ENCODE measurements at regions not wholly inside any gene's neighbourhood (a gene's known extent, or its start where the extent isn't known, plus 50 kb on each side); places are given as distances from the start of the nearest gene placed in this dataset.

- H3K9ac ChIP-seq (ENCODE audit: low read depth, low read length): no peak overlapping the region
- H3K36me3 ChIP-seq (ENCODE audit: insufficient read depth, low read depth, low read length): no peaks in the 10 kb centered on the region
- no peak overlapping the region for H3K27ac ChIP-seq (ENCODE audit: low read length)
- H3K4me1 ChIP-seq (ENCODE audit: insufficient read depth, low read length): no peaks in the 10 kb centered on the region
- no peaks in the 10 kb centered on the region for H3K27me3 ChIP-seq (ENCODE audit: insufficient read depth, low read length)
- no peaks in the 10 kb centered on the region for H3K9me3 ChIP-seq (ENCODE audit: insufficient read depth, low read depth, low read length)
- H3K4me3 ChIP-seq (ENCODE audit: low read length): no peak overlapping the region
Measured at GRCh38 chr3:162348912-162349311, 852.3 kb downstream of the OTOL1 start.

DNA sequence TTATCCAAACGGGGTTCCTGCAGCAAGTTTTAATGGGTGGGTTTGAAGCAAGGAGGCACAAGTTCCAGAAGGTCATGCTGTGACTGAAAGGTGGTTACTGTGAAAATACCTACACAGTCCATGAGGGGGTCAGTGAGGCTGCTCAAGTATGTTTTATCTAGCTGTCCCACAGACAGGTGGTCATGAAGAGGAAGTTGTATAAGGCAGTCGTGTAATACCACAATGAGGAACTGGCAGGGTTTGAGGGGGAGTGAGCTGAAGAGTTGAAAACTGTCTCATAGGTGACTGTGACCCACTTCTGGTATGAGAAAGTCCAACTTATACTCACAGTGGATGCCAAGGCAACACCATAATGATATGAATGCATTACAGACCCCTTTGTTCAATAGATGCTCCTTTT is 856.8 kb downstream of the OTOL1 start:
- H3K36me3 ChIP-seq (ENCODE audit: insufficient read depth, low read depth, low read length): no peaks in the 10 kb centered on the region
- H3K9ac ChIP-seq (ENCODE audit: low read depth, low read length): no peak overlapping the region
- H3K4me3 ChIP-seq (ENCODE audit: low read length): no peak overlapping the region
- H3K27ac ChIP-seq (ENCODE audit: low read length): no peak overlapping the region
- no peaks in the 10 kb centered on the region for H3K9me3 ChIP-seq (ENCODE audit: insufficient read depth, low read depth, low read length)
- no peaks in the 10 kb centered on the region for H3K4me1 ChIP-seq (ENCODE audit: insufficient read depth, low read length)
- H3K27me3 ChIP-seq (ENCODE audit: insufficient read depth, low read length): no peaks in the 10 kb centered on the region

GRCh38 chr3:162354356-162354755 is 857.7 kb downstream of the OTOL1 start:
- Histone ChIP-seq H3K4me1 (ENCODE audit: insufficient read depth, low read length) (no peaks in the 10 kb centered on the region), H3K27me3 (ENCODE audit: insufficient read depth, low read length) (no peaks in the 10 kb centered on the region), H3K36me3 (ENCODE audit: insufficient read depth, low read depth, low read length) (no peaks in the 10 kb centered on the region), H3K27ac (ENCODE audit: low read length) (no peak overlapping the region), H3K9me3 (ENCODE audit: insufficient read depth, low read depth, low read length) (no peaks in the 10 kb centered on the region), H3K4me3 (ENCODE audit: low read length) (no peak overlapping the region), H3K9ac (ENCODE audit: low read depth, low read length) (no peak overlapping the region)

- peaks cover 5% of the 10 kb centered on the region; the same call in 1 of the 2 replicates for H3K4me1 ChIP-seq (ENCODE audit: insufficient read depth, low read length)
- no peaks in the 10 kb centered on the region for H3K27me3 ChIP-seq (ENCODE audit: insufficient read depth, low read length)
- H3K36me3 ChIP-seq (ENCODE audit: insufficient read depth, low read depth, low read length): no peaks in the 10 kb centered on the region
- no peak overlapping the region for H3K4me3 ChIP-seq (ENCODE audit: low read length)
- H3K9me3 ChIP-seq (ENCODE audit: insufficient read depth, low read depth, low read length): no peaks in the 10 kb centered on the region
- H3K9ac ChIP-seq (ENCODE audit: low read depth, low read length): no peak overlapping the region
- H3K27ac ChIP-seq (ENCODE audit: low read length): no peak overlapping the region
Measured at GRCh38 chr3:162365066-162365719, 868.6 kb downstream of the OTOL1 start.

DNA sequence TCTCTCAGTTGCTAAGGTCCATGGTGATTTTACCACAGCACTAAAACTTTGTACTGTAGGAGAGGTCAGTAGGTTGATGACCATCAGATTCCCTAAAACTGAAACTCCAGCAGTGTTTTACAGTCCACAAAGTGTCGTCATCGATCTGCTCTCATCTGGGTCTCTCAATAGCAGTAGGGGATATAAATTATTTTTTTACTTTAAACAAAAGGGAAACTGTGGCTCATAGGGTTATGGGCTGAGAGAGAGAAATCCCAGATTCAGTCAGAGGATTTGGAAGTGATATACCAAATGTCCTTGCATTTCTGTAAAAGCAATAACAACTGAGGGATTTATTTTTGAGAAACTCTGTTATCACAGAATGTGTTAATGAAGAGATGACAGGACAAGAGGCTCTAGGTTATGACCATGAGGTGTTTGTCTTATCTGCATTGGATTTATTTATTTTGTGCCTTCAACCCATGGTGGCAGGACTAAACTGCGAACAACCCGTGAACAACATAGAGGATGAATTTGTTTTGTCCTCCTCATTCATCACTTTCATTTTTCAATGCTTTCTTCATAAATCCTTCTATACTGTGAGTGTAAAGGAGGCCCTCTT is 869.7 kb downstream of the OTOL1 start:
- Histone ChIP-seq H3K27ac (ENCODE audit: low read length) (no peak overlapping the region), H3K27me3 (ENCODE audit: insufficient read depth, low read length) (no peaks in the 10 kb centered on the region), H3K9ac (ENCODE audit: low read depth, low read length) (no peak overlapping the region)

DNA sequence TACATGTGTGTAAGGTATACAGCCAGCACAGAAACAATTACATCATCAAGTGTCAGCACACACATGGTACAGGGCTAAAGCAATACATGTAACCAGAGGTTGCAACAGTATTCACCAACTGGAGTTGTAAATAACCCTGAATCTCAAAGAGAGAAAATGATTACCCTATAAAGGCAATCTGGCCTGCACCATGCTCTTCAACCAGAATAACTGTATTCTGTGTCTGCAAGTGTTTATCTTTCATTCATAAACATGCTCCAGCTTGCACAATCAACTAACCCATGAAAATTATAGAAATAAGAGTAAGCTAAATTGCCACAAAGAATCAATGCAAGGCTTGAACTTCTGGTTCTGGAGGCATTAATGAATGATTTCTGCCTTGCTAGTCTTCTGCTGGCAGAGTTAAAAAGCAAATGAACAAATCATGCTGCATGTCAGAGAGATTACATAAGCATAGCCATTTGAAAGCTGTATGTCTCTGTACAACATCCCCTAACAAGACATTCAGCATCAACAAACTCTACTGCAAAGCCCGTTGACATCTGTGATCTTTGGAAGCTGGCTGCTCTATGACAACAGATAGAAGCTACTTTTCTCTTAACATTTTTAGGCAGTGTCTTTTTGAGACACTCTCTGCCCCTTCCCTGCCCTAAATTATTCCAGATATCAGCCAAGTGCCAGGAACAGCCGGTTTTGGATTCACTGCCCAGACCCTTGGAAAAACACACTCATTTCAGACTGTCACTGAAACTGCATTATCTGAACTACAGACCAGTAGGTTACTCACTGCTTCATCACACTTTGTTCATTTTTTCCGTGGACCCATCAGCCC is 871.0 kb downstream of the OTOL1 start:
- Histone ChIP-seq H3K36me3 (ENCODE audit: insufficient read depth, low read depth, low read length) (no peaks in the 10 kb centered on the region), H3K9me3 (ENCODE audit: insufficient read depth, low read depth, low read length) (no peaks in the 10 kb centered on the region), H3K27ac (ENCODE audit: low read length) (no peak overlapping the region), H3K4me1 (ENCODE audit: insufficient read depth, low read length) (peaks cover 9% of the 10 kb centered on the region), H3K9ac (ENCODE audit: low read depth, low read length) (no peak overlapping the region), H3K27me3 (ENCODE audit: insufficient read depth, low read length) (no peaks in the 10 kb centered on the region), H3K4me3 (ENCODE audit: low read length) (no peak overlapping the region)

More for the DNA sequence above, 869.7 kb downstream of the OTOL1 start:
- Histone ChIP-seq H3K4me1 (ENCODE audit: insufficient read depth, low read length) (peaks cover 9% of the 10 kb centered on the region), H3K4me3 (ENCODE audit: low read length) (no peak overlapping the region), H3K9me3 (ENCODE audit: insufficient read depth, low read depth, low read length) (no peaks in the 10 kb centered on the region), H3K36me3 (ENCODE audit: insufficient read depth, low read depth, low read length) (no peaks in the 10 kb centered on the region)

DNA sequence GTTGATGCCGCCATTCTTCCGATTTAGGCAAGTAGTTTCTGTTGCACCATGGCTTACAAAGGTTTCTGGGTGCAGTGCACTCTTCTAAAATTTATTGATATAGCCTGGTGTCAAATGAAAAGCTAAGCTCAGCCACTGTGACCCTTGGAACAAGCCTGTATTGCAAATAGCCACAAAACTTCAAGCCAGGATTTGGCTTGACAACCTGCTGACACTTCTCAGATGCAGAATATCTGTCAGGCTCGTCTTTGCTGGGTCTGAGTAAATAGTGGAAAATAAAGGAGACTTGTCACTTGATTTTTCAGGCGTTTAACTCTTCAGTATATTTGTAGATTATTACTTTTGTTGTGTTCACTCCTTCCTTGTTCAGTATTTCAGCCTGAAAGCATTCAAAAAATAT is 871.8 kb downstream of the OTOL1 start:
- no peak overlapping the region for H3K9ac ChIP-seq (ENCODE audit: low read depth, low read length)
- H3K4me3 ChIP-seq (ENCODE audit: low read length): no peak overlapping the region
- no peak overlapping the region for H3K27ac ChIP-seq (ENCODE audit: low read length)
- no peaks in the 10 kb centered on the region for H3K36me3 ChIP-seq (ENCODE audit: insufficient read depth, low read depth, low read length)
- peaks cover 1% of the 10 kb centered on the region for H3K9me3 ChIP-seq (ENCODE audit: insufficient read depth, low read depth, low read length)
- H3K27me3 ChIP-seq (ENCODE audit: insufficient read depth, low read length): no peaks in the 10 kb centered on the region
- H3K4me1 ChIP-seq (ENCODE audit: insufficient read depth, low read length): peaks cover 9% of the 10 kb centered on the region

GRCh38 chr3:162369306-162369705 is 872.7 kb downstream of the OTOL1 start:
- H3K27ac ChIP-seq (ENCODE audit: low read length): no peak overlapping the region
- H3K27me3 ChIP-seq (ENCODE audit: insufficient read depth, low read length): no peaks in the 10 kb centered on the region
- H3K36me3 ChIP-seq (ENCODE audit: insufficient read depth, low read depth, low read length): no peaks in the 10 kb centered on the region
- peaks cover 9% of the 10 kb centered on the region for H3K4me1 ChIP-seq (ENCODE audit: insufficient read depth, low read length)
- no peak overlapping the region for H3K9ac ChIP-seq (ENCODE audit: low read depth, low read length)
- no peak overlapping the region for H3K4me3 ChIP-seq (ENCODE audit: low read length)
- peaks cover 7% of the 10 kb centered on the region for H3K9me3 ChIP-seq (ENCODE audit: insufficient read depth, low read depth, low read length)

GRCh38 chr3:162370141-162370540 is 873.5 kb downstream of the OTOL1 start:
- no peak overlapping the region for H3K4me3 ChIP-seq (ENCODE audit: low read length)
- H3K9ac ChIP-seq (ENCODE audit: low read depth, low read length): no peak overlapping the region
- H3K4me1 ChIP-seq (ENCODE audit: insufficient read depth, low read length): peaks cover 9% of the 10 kb centered on the region
- H3K27me3 ChIP-seq (ENCODE audit: insufficient read depth, low read length): no peaks in the 10 kb centered on the region
- no peak overlapping the region for H3K27ac ChIP-seq (ENCODE audit: low read length)
- H3K9me3 ChIP-seq (ENCODE audit: insufficient read depth, low read depth, low read length): peaks cover 7% of the 10 kb centered on the region
- H3K36me3 ChIP-seq (ENCODE audit: insufficient read depth, low read depth, low read length): no peaks in the 10 kb centered on the region

- H3K36me3 ChIP-seq (ENCODE audit: insufficient read depth, low read depth, low read length): no peaks in the 10 kb centered on the region
- H3K4me3 ChIP-seq (ENCODE audit: low read length): no peak overlapping the region
- H3K9me3 ChIP-seq (ENCODE audit: insufficient read depth, low read depth, low read length): peaks cover 7% of the 10 kb centered on the region
- no peaks in the 10 kb centered on the region; the same call in 1 of the 2 replicates for H3K4me1 ChIP-seq (ENCODE audit: insufficient read depth, low read length)
- no peak overlapping the region for H3K27ac ChIP-seq (ENCODE audit: low read length)
- H3K27me3 ChIP-seq (ENCODE audit: insufficient read depth, low read length): no peaks in the 10 kb centered on the region
- no peak overlapping the region for H3K9ac ChIP-seq (ENCODE audit: low read depth, low read length)
Measured at GRCh38 chr3:162376761-162377160, 880.2 kb downstream of the OTOL1 start.

GRCh38 chr3:162377608-162378007 is 881.0 kb downstream of the OTOL1 start:
- no peaks in the 10 kb centered on the region for H3K27me3 ChIP-seq (ENCODE audit: insufficient read depth, low read length)

GRCh38 chr3:162385387-162385786 is 888.8 kb downstream of the OTOL1 start:
- Histone ChIP-seq H3K27ac (ENCODE audit: low read length) (no peak overlapping the region), H3K9ac (ENCODE audit: low read depth, low read length) (no peak overlapping the region), H3K4me1 (ENCODE audit: insufficient read depth, low read length) (no peaks in the 10 kb centered on the region), H3K27me3 (ENCODE audit: insufficient read depth, low read length) (no peaks in the 10 kb centered on the region), H3K4me3 (ENCODE audit: low read length) (no peak overlapping the region), H3K9me3 (ENCODE audit: insufficient read depth, low read depth, low read length) (no peaks in the 10 kb centered on the region), H3K36me3 (ENCODE audit: insufficient read depth, low read depth, low read length) (no peaks in the 10 kb centered on the region)

More at GRCh38 chr3:162377608-162378007, 881.0 kb downstream of the OTOL1 start:
- H3K4me1 ChIP-seq (ENCODE audit: insufficient read depth, low read length): no peaks in the 10 kb centered on the region; the same call in 1 of the 2 replicates
- no peak overlapping the region for H3K27ac ChIP-seq (ENCODE audit: low read length)
- no peak overlapping the region for H3K9ac ChIP-seq (ENCODE audit: low read depth, low read length)
- H3K4me3 ChIP-seq (ENCODE audit: low read length): no peak overlapping the region
- peaks cover 7% of the 10 kb centered on the region for H3K9me3 ChIP-seq (ENCODE audit: insufficient read depth, low read depth, low read length)
- H3K36me3 ChIP-seq (ENCODE audit: insufficient read depth, low read depth, low read length): no peaks in the 10 kb centered on the region
